ENCODE measurements at regions not wholly inside any gene's neighbourhood (a gene's known extent, or its start where the extent isn't known, plus 50 kb on each side); places are given as distances from the start of the nearest gene placed in this dataset.

DNA sequence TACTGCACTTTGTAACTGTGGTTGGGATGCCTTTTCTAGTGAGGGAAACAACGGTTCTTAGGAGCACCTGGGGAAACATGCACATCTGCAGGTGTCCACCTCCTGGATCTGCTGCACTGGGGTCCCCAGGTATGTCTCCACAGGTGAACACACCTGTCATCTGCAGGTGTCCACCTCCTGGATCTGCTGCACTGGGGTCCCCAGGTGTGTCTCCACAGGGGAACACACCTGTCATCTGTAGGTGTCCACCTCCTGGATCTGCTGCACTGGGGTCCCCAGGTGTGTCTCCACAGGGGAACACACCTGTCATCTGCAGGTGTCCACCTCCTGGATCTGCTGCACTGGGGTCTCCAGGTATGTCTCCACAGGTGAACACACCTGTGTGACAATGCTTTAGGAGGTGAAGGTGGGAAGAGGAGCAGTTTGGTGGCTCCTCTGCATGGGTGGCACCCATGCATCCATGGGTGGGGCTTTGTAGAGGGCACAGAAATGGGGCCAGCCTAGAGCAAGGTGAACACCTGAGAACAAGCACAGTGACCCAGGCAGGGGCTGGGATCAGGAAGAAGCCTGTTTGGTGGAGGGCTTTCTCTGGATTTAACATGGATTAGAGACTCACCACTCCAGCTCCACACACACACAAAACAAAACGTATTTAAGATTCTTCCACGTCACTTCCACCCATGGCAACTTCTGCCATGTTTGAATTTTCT lies 206.0 kb upstream of the CDH4 start:
- no peak for DNase-seq

DNA sequence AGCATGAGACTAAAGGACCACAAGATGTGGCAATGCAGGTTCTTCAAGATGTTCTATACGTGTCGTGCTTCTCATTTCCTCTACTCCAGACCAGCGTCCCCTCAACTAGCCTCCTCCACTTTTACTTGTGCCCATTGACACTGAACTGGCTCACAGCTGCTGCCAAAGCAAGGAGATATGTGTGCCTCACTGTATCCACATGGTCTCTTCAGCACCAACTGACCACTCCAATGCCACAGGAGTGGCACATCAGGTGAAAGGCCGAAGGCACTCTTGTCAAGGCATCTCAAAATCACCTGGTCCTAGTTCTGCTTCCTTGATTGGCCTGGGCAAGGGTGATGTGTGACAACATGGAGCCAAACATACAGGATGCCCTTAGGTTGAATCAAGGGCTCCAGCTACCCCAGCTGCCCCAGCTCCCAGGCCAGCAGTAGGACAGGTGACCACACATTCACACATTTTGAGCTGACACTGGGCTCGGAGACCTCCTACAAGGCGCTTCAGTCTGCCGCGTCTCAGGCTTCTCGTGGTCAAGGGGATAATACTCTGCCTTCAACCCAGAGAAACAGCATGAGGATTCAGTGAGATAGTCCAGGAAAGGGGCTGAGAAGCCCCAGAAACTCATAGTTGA lies 205.2 kb upstream of the CDH4 start:
- DNase-seq, result no peak

DNA sequence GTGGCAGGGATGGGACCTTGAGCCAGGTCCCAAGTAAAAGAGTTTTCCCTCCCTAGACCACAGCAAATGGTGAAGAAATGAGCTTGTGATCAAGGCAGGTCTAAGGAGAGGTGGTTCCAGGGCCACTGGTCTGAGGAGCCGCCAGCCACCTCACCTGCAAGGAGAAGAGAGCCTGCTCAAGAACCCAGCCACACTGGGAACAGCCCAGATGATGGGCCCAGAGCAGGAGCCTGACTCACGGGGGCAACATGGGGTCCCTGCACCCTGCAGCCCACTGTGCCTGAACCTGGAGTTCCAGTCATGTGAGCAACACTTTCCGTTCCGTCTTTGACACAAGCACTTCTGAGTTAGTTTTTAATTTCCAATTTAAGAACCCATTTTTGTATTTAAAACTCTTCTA lies 204.5 kb upstream of the CDH4 start:
- no peak for DNase-seq

DNA sequence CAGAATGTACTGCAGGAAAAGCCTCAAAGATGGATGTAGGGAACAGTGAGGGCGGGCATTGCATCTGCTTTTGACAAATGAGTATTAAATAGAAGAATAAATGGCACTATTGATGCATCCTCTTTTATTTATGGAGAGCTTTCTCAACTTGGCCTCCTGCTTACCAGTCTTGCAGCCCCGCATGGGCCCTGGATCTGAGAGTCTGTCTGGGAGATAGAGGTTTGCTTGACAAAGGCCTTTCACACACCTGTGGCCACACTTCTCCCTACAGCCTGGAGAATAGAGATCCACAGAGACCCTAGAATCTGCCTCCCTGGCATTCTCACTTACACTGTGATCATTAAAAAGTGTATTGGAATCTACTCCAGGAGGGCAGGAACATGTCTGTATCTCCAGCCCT lies 203.8 kb upstream of the CDH4 start:
- no peak for DNase-seq

DNA sequence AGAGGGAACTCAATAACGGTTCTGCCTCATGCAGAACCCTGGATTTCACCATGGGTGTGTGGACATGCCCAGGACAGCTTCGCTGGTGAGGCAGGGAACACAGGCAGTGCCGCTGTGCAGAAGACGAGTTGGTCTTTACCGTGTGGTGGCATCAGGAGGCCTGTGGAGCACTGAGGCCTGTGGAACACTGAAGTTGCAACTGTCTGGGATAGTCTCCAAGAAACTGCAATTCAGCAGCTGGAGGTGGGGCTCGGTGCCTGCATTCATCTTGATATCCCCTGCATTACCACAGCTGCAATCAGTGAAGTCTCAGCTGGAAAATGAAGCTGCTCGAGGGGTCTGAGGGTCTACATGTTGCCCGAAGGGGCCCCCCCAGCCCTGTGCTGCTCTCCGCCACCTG lies 202.4 kb upstream of the CDH4 start:
- no peak for DNase-seq

DNA sequence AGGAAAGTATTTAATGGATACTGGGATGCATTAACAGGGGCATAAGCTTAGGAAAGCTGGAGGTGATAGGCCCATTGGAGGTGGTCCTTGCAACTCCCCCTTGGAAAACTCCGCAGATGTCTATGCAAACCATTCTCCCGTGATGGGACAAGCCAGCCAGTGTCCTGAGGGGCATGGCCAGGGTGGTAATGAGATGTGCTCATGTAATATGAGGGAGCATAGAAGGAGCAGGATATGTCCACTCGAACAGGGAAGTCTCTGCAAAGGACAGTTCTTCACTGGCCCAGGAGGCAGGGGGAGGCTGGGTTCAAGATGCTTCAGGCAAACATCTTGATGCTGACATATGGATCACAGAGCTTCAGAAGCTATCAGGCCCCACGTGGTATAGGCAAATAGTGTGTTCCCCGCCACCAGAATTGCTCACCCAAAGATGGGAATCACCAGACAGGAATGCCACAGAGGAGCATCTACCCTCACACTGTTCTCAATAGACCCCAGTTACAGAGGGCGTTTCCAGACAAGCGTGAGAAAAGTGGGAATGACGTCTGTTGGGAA lies 201.6 kb upstream of the CDH4 start:
- no peak for DNase-seq

DNA sequence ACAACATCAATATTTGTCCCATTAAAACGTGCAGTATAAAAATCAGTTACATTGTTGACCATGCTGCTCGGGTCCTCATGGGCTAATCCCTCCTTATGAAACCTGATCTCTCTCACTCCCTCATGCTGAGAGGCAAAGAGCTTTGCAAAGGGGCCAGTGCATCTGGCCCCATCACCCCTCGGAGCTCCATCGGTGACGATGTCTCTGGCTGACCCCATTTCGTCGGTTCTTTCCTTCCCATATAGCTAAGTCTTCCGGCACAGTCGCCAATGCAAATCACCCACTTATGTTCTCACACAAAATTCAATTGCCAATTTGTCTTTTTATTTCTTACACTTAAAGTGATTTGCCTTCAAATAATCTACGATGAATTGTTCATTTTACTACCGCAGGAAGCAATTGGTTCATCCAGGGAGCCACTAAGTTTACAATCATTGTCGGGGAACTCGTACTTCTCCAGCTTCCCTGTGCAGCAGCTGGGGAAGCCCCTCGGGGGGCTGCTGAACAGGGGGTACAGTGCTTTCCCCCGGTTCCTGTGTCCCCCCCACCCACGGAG lies 199.8 kb upstream of the CDH4 start:
- DNase-seq, result no peak

DNA sequence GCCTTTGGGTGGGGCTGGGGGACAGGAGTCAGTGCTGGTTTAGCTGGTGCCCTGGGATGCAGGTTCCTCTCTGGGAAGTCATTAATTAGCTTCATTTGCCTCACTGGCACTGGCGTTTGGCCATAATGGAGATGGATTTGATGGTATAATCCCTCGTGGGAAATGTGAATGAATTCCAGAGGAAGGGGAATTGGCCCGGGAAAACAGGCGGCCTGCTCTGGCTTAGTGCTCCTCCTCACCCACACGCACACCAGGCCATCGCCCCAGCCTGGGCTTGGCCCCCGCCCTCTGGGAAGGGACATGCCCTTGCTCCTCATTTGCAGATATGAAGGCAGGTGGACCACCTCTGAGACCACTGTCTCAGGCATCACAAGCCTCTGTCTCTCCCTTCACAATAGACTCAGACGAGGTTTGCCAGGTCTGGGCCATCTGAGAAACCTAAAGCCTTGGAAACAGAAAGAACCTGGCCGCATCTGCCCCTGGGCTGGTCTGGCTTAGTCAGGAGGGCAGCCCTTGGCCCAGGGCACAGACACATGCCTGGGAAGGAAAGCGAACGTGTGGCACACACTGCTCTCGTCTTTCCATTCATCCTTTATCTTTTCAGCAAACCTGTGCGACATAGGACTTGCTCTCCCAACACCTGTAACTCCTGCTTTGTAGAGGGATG lies 199.2 kb upstream of the CDH4 start:
- DNase-seq, result no peak

DNA sequence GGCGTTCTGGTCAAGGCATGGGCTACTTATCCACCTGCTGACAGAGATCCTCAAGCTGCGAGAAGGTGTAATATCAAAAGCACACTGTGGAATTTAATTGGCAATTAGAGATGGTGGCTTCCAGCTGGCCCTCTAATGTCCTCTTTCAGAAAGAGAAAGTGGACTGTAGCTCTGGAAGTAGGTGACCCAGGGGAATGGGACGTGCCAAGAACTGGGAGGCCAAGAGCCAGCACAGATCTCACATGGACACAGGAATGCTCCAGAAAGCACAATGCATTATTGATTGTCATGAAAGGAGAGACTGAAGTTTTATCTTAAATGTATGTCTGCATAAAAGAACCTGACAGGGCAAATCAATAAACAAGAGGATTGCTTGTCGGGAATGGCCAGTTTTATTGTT lies 198.6 kb upstream of the CDH4 start:
- DNase-seq, result no peak

DNA sequence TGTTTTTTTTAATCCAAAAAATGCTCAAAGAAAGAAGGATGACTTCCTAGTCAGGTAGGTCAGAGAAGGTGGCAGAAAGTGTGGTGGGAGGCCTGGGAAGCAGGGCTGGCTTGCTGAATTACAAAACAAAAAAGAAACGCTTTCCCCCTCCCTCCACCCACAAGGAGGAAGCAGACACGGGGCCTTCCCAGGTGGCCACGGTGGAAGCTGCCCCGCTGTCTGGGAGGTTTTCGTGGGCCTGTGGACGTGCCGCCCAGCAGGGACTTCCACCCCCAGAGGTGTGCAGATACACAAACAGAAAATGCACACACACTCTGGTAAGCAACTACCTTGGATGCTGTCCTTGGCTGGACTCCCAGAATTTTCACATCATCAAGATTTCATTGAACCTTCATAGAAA lies 198.2 kb upstream of the CDH4 start:
- DNase-seq, result no peak

DNA sequence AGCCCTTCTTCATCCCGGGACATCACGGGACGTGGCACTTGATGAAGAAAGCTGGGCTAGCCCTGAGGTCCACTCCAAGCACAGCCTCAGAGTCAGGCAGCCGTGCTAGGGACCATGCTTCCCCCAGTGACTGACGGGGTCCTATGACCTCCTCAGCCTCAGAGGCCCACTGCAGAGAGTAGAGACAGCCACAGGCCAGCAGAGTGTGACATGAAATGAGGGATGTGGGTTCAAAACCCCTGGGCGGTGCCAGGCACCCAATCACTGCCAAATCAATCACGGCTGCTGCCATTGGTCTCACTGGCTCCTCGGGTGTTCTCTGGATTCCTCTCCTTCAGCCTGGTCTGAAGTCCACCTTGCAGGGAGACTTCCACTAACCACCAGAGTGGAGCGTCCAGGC lies 197.7 kb upstream of the CDH4 start:
- DNase-seq, result no peak

DNA sequence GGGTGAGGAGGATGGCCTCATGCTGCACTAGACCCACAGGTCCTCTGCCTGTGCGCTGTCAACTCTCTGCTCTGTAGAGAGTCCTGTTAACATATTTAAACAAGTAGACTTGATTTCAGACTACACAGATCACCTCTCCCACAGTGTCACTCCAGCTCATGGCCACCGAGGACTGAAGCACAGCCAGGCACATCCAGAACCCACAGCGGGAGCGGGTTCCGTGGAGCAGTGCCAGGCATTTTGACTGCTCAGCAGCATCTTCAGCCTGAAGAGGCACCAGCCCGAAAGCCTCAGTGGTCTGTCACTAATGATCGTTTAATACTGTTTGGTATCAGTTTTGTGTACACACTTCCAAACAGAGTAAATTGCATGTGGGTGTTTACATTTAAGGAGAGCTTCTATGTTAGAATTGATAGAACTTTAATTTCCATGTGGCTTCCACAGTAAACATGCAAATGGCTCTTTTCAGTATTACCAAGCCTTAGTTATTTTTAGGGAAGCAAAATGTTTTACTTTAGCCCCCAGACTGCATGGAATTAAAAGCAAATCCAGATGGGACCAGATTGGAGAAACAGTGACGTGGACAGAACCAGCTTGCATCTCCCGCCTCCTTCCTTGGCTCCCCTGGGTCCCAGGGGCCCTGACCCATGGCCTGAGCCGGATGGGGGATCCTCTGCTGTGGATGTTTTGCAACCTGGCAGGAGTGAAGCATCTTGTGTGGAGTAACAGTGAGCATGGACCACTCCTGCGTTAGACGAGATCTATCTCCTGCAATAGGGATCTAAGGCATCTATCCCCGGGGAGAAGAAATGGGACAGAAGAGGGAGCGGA lies 196.7 kb upstream of the CDH4 start:
- DNase-seq, result peak; percentile 24

DNA sequence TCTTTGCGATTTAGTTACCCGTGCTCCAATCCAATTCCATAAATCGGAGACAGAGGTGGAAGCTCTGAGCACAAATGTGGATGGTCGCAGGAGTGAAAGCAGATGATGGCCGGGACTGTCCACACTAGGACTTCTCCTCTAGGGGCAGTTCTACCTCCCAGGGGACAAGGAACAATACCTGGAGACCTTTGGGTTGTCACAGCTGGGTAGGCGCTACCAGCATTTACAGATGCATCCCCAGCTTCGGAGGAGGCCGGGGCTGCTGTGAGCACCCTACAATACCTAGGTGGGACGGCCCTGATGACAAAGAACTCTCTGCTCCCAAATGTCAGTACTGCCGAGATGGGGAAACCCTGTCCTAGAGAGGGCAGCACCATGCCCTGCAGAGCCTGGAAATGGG lies 195.9 kb upstream of the CDH4 start:
- no peak for DNase-seq

DNA sequence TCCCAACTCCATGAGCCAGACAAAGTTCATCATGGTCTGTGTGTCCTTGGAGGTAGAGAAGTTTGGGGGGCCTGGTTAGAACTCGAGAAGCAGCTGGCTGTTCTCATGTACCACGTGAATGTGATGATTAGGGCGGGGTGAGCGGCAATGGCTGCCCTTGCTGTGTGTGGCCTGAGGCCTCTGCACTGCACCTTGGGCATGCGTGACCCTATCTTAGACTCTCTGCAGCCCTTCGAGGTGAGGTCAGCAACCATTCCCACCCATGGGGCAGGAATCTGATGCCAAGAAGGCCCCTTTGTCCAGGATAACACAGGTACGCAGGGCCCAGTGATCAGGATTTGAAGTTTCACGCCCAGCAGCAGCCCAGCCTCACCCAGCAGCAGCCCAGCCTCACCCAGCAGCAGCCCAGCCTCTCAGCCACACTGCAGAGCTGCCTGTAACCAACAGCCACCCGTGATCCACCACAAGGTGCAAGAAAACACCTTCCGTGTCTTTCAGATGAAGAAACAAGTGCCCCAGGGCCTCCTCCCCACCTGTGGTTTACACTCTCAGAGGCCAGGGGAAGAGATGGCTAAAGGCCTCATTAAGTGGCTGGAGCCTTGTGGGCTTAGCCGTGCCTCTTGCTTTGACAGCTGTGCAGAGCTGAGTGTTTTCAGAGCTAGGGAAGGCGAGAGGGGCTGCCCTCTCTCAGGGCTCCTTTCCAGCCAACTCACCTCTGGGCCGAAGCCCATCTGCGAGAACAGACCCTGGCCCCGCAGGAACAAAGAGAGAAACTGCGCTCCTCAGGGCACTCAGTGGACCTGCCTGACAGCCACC lies 195.2 kb upstream of the CDH4 start:
- DNase-seq, result no peak

DNA sequence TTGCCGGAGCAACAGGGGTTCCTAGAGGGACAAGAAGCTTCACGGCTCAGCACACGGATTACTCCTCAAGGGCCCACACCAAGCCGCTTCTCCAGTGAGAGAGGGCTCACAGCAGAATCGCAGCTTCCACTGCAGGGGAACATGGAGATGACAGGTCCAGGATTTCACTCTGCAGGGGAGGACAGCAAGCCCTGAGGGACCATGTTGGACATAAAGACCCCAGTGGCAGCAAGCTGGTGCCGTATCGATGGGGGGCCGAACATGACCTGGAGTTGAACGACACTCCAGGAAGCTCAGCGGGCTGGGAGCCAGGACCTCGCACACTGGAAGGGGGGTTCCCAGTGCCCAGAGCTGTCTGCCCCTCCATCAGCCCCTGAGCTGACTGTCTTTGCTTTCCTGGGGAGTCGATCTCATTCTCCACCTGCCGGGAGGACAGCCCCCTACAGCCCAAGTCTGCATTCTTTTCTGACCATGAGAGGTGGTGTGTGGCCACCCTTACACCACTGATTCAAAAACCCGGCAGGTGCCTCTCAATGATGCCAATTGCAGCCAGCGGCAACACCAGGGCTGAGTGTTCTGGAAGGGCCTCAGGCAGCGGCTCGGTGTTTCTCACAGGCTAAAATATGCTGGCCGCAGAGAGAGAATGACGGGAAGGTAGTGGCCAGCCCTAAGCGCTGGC lies 194.5 kb upstream of the CDH4 start:
- DNase-seq, result no peak

DNA sequence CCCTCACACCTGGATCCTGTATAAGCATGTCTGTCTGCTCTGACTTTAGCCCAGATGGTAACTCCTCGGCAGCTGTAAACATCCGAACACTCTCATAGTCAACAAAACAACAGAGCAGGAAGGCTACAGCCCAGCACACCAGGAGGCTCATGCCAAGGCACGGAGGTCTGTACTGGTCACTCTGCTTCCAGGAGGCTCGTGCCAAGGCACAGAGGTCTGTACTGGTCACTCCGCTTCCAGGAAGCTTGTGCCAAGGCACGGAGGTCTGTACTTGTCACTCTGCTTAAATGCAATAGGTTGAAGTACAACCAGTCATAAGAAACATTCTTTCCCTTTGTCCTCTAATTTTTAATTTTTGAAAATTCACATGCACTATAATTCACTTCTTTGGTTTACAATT lies 190.1 kb upstream of the CDH4 start:
- no peak for DNase-seq

DNA sequence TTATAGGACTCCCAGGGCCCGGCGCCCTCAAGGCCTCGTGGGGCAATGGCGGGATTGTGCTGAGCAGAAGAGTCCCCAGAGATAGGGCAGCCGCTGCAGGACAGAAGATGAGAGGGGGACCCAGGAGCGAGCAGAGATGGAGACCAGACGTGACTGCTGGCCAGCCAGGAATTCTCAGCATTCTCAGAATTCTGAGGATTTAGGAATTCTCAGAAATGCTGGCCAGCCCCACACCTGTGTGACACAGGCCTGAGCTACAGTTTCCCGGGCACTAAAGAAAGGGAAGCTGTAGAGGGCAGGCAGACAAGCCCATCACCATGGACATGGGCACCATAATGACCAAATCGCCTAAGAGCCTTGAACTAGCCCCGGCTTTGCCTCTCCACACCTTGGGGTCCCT lies 186.2 kb upstream of the CDH4 start:
- DNase-seq, result no peak

DNA sequence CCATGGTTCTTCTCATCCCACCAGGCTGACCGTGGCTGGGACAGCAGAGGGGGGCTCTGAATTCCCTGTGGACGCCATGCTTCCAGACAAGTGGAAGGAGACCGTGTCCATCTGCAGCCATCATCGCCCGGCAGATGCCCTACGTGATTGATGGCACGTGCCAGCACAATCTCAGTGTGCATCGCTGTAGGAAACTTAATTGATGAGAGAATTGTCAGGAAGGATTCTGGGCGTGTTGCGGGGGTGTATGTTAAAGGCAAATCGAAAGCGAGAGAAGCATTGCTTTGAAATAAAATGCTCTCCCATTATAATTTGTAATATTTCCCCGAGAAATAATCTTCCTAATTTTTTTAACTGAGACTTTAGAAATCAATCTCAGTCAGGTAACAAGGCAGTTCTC lies 185.5 kb upstream of the CDH4 start:
- no peak for DNase-seq

DNA sequence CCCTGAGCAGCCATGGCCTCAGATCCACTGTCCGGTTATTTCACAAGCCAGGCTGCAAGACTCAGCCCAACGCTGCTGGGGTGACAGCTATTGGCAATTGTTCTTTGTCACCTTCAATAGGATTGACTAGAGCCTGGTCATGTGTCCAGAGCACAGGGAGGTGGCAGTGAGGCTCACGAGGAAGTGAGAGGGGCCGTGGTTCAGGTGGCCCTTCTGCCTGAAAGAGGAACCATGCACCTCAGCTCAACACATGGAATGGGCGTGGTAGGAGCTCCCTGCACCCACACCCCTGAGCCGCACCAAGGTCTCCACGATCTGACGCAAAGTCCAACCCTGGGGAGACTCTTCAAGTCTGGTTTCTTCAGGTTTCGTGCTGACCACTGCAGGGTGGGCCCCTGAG lies 184.8 kb upstream of the CDH4 start:
- DNase-seq, result no peak

DNA sequence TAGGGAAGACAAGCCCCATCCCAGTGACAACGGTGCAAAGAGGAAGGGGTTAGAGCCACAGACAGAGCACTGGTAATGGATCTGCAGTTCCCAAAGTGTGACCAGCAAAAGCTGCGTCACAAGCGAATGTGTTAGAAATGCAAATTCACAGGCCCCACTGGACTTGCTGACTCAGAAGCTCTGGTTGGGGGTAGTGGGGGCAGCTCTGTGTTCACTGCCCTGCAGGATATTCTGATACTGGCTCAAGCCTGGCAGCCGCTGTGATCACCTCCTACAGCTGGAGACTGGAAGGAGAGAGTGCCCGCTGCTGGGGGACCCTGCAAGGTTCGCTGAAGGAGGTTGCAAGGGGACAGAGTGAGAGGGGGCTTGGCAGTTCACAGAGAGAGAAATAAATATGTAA lies 179.7 kb upstream of the CDH4 start:
- DNase-seq, result no peak

DNA sequence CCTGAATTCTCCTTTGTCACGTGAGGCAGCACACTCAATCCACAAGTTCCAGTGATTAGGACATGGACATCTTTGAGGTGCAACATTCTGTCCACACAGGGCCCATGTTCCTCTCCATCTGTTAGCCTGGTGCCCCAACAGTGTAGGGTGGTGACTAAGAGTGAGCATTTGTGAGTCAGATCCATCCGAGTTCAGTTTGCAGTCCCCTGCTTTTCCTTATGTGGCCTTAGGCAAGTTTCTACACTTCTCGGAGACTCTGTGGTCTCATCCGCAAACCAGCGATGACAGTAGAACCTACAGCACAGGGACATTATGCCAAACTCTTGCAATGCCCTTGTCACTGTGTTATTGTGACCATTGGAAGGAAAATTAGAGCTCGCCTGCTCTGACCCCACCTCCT lies 178.7 kb upstream of the CDH4 start:
- DNase-seq, result no peak

DNA sequence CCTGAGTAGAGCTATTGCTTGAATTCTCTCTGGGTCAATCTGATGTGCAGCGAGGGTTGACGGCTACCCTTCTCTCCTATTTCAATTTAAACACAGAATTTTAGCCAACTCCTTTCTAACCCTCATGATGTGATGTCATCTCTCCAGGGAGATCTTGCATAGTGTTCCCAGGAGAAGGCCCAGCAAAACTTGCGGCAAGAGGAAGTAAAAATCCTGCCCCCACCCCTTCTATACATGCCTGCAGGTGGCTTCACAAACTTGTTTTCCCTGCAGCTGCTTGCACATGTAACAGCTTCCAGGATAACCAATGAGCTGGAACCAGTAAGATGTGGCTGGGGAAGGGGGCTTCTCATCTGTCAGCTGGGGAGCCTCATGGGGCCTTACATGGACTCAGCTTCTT lies 169.3 kb upstream of the CDH4 start:
- no peak for DNase-seq
